ENCODE measurements at regions not wholly inside any gene's neighbourhood (a gene's known extent, or its start where the extent isn't known, plus 50 kb on each side); places are given as distances from the start of the nearest gene placed in this dataset.

GRCh38 chr17:55567240-55568214 lies 56.3 kb upstream of the SMIM36 start:
- TF ChIP-seq POLR2A (IDR thresholded peaks at IDR 0.05) (no peak), CTCF (IDR thresholded peaks at IDR 0.05) (no peak), POLR2AphosphoS5 (IDR thresholded peaks at IDR 0.05; ENCODE audit: insufficient read depth in 1 of 2, low read depth in 1 of 2) (no peak)

Data from vagina (tissue), 2 donors.